GM23248 (cell line): ENCODE measurements at regions not wholly inside any gene's neighbourhood (a gene's known extent, or its start where the extent isn't known, plus 50 kb on each side); places are given as distances from the start of the nearest gene placed in this dataset.

Experiments used
- DNase-seq: peaks from one replicate; pipeline ENCODE4 v3.0.0-alpha.2; 2015
- H2AFZ ChIP-seq: fragments of 200-600 bp; sonication (generic); 2 replicates; pipeline ENCODE4 v1.6.1; 2016; ENCODE audit warnings: antibody characterized with exemption
- H3F3A ChIP-seq: fragments of 200-600 bp; sonication (generic); 2 replicates; pipeline ENCODE4 v1.6.1; 2016; ENCODE audit warnings: mild to moderate bottlenecking, antibody characterized with exemption, mixed run types; ENCODE audit not compliant: insufficient read depth
- H3K27ac ChIP-seq: fragments of 200-600 bp; sonication (generic); 2 replicates; pipeline ENCODE4 v1.5.1; 2016; ENCODE audit warnings: mild to moderate bottlenecking
- H3K27me3 ChIP-seq: fragments of 200-600 bp; sonication (generic); replicated peaks from 2 replicates; pipeline ENCODE4 v1.6.1; 2016; ENCODE audit warnings: mild to moderate bottlenecking; ENCODE audit not compliant: insufficient read depth
- H3K36me3 ChIP-seq: fragments of 200-600 bp; sonication (generic); 2 replicates; pipeline ENCODE4 v1.6.1; 2016; ENCODE audit warnings: low read depth, mild to moderate bottlenecking
- H3K4me1 ChIP-seq: fragments of 200-600 bp; sonication (generic); 2 replicates; pipeline ENCODE4 v1.6.1; 2016; ENCODE audit warnings: mild to moderate bottlenecking; ENCODE audit not compliant: insufficient read depth
- H3K4me2 ChIP-seq: fragments of 200-600 bp; sonication (generic); one replicate; pipeline ENCODE4 v1.6.1; 2016; ENCODE audit warnings: mild to moderate bottlenecking; ENCODE audit not compliant: unreplicated experiment
- H3K4me3 ChIP-seq: fragments of 200-600 bp; sonication (generic); 2 replicates; pipeline ENCODE4 v1.5.1; 2016; ENCODE audit warnings: mild to moderate bottlenecking
- H3K79me2 ChIP-seq: fragments of 200-600 bp; sonication (generic); 2 replicates; pipeline ENCODE4 v1.6.1; 2016; ENCODE audit warnings: mild to moderate bottlenecking; ENCODE audit not compliant: insufficient read depth
- H3K9ac ChIP-seq: fragments of 200-600 bp; sonication (generic); 2 replicates; pipeline ENCODE4 v1.6.1; 2016; ENCODE audit warnings: mild to moderate bottlenecking
- H3K9me2 ChIP-seq: fragments of 200-600 bp; sonication (generic); 2 replicates; pipeline ENCODE4 v1.6.1; 2016; ENCODE audit warnings: mixed run types, mild to moderate bottlenecking, moderate library complexity; ENCODE audit not compliant: insufficient read depth
- H3K9me3 ChIP-seq: fragments of 200-600 bp; sonication (generic); one replicate; pipeline ENCODE4 v1.6.1; 2017; ENCODE audit warnings: low read depth
- H4K20me1 ChIP-seq: fragments of 200-600 bp; sonication (generic); 2 replicates; pipeline ENCODE4 v1.6.0; 2016; ENCODE audit not compliant: insufficient read depth
- EZH2 ChIP-seq: fragments of 200-600 bp; sonication (generic); IDR thresholded peaks from 2 replicates; pipeline ENCODE4 v1.6.1; 2018; ENCODE audit warnings: antibody characterized with exemption, mild to moderate bottlenecking; ENCODE audit not compliant: insufficient read depth, poor library complexity, severe bottlenecking
- EZH2phosphoT487 ChIP-seq: fragments of 200-600 bp; sonication (generic); IDR thresholded peaks from 2 replicates; pipeline ENCODE4 v1.6.1; 2018; ENCODE audit warnings: antibody characterized with exemption, moderate library complexity, mild to moderate bottlenecking, low read depth; ENCODE audit not compliant: insufficient read depth
- WGBS, 2 experiments: methylation state at CpG; one replicate each; pipeline ENCODE4 v1.1.6; 2015 to 2017; ENCODE audit warnings: low lambda C conversion rate in 2 of 2, low coverage in 1 of 2; ENCODE audit errors: missing lambda C conversion rate in 2 of 2; 5-methylcytosine and 5-hydroxymethylcytosine counted together
- in situ Hi-C: fragments of 300-500 bp; cut with MboI; formaldehyde crosslinking; loops from 2 replicates; pipeline ENCODE4 v1.15.0; 2020

DNA sequence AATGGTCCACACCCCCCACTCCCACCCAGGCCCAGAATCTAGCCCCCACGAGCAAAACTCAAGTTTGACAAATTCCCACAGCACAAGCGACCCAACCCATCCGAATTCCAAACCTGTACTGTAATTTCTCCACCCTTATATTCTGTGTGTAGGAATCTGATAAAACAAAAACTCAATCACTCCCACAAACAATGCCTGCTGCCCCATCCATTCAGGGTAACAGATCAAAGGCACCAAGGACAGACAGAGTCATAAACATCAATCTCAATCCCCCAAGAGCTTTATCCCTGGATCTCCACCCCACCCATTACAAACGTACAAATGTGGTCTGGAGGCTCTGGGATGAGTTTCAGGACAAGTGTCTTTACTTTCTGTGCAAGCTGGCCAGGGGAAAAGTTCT is 157.8 kb downstream of the AXIN2 start:
- H3K79me2 ChIP-seq = no peaks in the 10 kb centered on the region
- no peak overlapping the region for H3K4me3 ChIP-seq
- in situ Hi-C loops = no loop called here
- no peaks in the 10 kb centered on the region for H3K9me3 ChIP-seq
- no peak for DNase-seq
- H3K27ac ChIP-seq = no peak overlapping the region
- H3F3A ChIP-seq = peaks cover 5% of the 10 kb centered on the region; the same call in 1 of the 2 replicates
- H3K36me3 ChIP-seq = no peaks in the 10 kb centered on the region
- no peak overlapping the region for H3K9ac ChIP-seq
- peaks cover 17% of the 10 kb centered on the region; the same call in 1 of the 2 replicates for H3K27me3 ChIP-seq
- H3K9me2 ChIP-seq = no peaks in the 10 kb centered on the region
- WGBS, 2 experiments = 31 to 32% methylated on average over 4 of the region's 4 CpGs
- no peaks in the 10 kb centered on the region for H4K20me1 ChIP-seq
- no peak overlapping the region for H3K4me2 ChIP-seq
- no peak overlapping the region for H2AFZ ChIP-seq
- H3K4me1 ChIP-seq = 0 out of 2 replicates have a peak, but pooled peaks cover 4% of the 10 kb centered on the region
- TF ChIP-seq EZH2 = no peak
- TF ChIP-seq EZH2phosphoT487 = no peak

DNA sequence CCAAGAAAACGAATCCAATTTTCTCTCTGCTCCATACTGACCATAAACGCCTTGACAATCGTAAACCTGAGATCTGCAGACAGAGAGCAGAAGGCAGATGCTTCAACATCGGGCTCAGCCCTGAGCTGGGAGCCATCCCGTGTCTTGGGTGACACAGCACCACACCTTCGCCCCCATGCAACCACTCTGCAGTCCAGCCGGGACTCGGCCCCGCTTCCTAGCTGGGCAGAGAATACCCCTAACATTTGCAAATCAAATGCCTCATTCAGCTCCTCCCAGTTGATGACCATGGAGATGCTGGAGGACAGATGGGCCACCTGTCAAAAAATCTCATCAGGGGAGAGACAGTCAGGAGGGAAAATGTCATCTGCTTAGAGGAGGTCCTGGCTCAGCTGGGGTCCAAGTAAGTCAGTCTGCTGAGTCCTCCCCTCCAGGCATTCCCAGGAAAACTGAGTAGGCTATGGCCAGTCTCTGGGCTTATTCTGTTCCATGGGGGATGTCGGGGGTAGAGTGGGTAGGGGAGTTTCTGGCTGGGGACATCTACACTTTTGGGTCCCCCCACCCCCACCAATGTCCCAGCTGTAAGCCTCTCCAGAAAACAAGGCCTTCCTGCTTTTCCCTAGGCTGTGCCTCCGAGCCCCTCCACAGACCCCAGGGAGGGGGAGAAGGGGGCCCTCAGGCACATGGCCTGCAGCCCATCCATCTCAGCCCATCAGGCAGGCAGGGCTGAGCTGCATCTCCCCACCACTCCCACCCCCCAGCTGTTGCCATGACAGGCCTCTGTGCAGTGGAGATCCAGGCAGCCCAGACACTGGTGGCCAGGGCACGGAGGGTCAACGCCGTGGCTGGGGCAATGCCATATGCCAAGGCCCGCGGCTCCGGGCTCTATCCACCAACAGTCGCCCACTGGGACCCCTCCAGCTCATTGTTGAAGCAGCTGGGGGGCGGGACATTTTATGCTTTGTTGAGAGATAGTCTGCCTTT is 158.6 kb downstream of the AXIN2 start:
- Histone ChIP-seq H3F3A (peaks cover 5% of the 10 kb centered on the region; the same call in 1 of the 2 replicates), H3K79me2 (no peaks in the 10 kb centered on the region), H3K27me3 (peaks cover 17% of the 10 kb centered on the region; the same call in 1 of the 2 replicates), H3K9me3 (no peaks in the 10 kb centered on the region), H3K4me2 (no peak overlapping the region), H3K9ac (no peak overlapping the region), H4K20me1 (no peaks in the 10 kb centered on the region), H3K4me1 (peaks cover 4% of the 10 kb centered on the region; the same call in 1 of the 2 replicates), H2AFZ (no peak overlapping the region), H3K9me2 (no peaks in the 10 kb centered on the region), H3K4me3 (no peak overlapping the region), H3K36me3 (no peaks in the 10 kb centered on the region), H3K27ac (no peak overlapping the region)
- TF ChIP-seq EZH2phosphoT487 (no peak), EZH2 (no peak)
- in situ Hi-C loops = no loop called here
- no peak for DNase-seq
- WGBS, 2 experiments = 78 to 83% methylated on average over 19 of the region's 19 CpGs

DNA sequence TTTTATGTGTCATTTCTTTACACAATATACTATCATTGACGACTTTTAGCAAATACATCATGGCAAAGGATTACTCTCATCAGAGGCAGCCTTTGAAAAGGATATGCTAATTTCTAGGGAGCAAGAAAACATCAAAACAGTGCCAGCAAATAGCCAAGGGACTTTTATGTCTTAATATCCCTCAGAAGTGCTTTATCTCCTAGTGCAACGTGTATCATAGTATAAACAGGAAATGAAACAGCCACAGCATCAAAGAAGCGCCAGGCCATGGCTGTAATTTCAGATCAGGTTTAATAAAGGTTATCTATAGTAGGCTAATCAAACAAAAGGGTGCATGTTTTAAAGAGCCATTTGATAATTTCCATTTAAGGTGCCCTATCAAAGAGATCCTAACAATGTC is 159.9 kb downstream of the AXIN2 start:
- Histone ChIP-seq H3K36me3 (no peaks in the 10 kb centered on the region), H3K9me2 (no peaks in the 10 kb centered on the region), H3K9ac (no peak overlapping the region), H3K27ac (no peak overlapping the region), H3K4me2 (no peak overlapping the region), H3K79me2 (no peaks in the 10 kb centered on the region), H3K4me3 (no peak overlapping the region), H3K4me1 (peaks cover 1% of the 10 kb centered on the region; the same call in 1 of the 2 replicates), H4K20me1 (no peaks in the 10 kb centered on the region), H3K9me3 (no peaks in the 10 kb centered on the region), H2AFZ (no peak overlapping the region), H3K27me3 (peaks cover 17% of the 10 kb centered on the region; the same call in 1 of the 2 replicates), H3F3A (peaks cover 1% of the 10 kb centered on the region; the same call in 1 of the 2 replicates)
- DNase-seq = no peak
- 39 to 47% methylated on average over 3 of the region's 3 CpGs for WGBS, 2 experiments
- TF ChIP-seq EZH2phosphoT487 = no peak
- in situ Hi-C loops = no loop called here

DNA sequence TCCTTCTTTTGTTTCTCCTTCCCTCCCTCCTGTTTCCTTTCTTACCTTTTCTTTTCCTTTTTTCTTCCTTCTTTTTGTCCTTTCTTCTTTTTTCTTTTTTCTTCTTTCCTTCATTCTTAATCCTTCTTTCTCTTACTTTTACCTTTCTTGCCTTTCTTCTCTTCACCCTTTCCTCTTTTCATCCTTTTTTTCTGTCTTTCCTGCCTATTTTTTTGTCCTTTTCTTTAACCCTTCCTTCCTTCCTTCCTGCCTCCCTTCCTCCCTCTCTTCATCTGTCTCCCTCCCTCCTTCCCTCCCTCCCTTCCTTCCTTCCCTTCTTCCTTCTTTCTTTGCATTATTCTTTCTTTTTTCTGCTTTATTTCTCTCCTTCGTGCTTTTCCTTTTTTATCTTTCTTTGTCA is 160.7 kb downstream of the AXIN2 start:
- no peaks in the 10 kb centered on the region for H3K79me2 ChIP-seq
- H3K9me3 ChIP-seq = no peaks in the 10 kb centered on the region
- no peak overlapping the region for H3K4me3 ChIP-seq
- no peaks in the 10 kb centered on the region for H4K20me1 ChIP-seq
- 86 to 89% methylated on average over 1 of the region's 1 CpG for WGBS, 2 experiments
- no peaks in the 10 kb centered on the region for H3K9me2 ChIP-seq
- H3K4me1 ChIP-seq = no peaks in the 10 kb centered on the region; the same call in 1 of the 2 replicates
- H3F3A ChIP-seq = no peaks in the 10 kb centered on the region
- no peak overlapping the region for H3K4me2 ChIP-seq
- in situ Hi-C loops = no loop called here
- no peak for TF ChIP-seq EZH2
- TF ChIP-seq EZH2phosphoT487 = no peak
- H3K36me3 ChIP-seq = no peaks in the 10 kb centered on the region
- no peak overlapping the region for H2AFZ ChIP-seq
- no peak overlapping the region for H3K27ac ChIP-seq
- H3K27me3 ChIP-seq = peaks cover 17% of the 10 kb centered on the region; the same call in 1 of the 2 replicates
- DNase-seq = no peak
- no peak overlapping the region for H3K9ac ChIP-seq
